ENCODE measurements at regions not wholly inside any gene's neighbourhood (a gene's known extent, or its start where the extent isn't known, plus 50 kb on each side); places are given as distances from the start of the nearest gene placed in this dataset.

- TF ChIP-seq MAX (IDR thresholded peaks at IDR 0.05) (no peak), EP300 (IDR thresholded peaks at IDR 0.05; ENCODE audit: borderline replicate concordance) (no peak), NFIC (IDR thresholded peaks at IDR 0.05) (no peak), CEBPB (IDR thresholded peaks at IDR 0.05) (no peak)
These were observed 260.6 kb upstream of the NT5C1B start for GRCh38 chr2:18849841-18850578.
